ENCODE measurements at regions not wholly inside any gene's neighbourhood (a gene's known extent, or its start where the extent isn't known, plus 50 kb on each side); places are given as distances from the start of the nearest gene placed in this dataset.

DNA sequence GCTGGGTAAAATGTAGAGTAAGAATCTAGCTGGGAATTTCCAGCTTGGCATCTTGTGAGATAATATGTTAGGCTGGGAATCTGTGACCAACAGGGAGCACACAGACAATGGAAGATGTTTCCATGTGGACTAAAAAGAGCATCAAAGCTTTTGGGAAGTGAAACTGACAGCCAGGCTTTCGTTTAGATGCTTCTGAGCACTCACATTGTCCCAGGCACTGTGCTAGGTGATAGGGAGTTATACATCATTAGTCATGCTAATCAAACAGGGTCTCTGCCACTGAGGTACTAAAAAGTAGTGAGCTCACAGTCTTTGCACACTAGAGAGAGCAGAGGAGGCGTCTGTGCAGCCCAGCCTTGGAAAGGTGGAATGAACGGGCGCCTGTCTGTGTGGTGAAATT, 101.9 kb upstream of the SCOC start:
- no peak for DNase-seq

DNA sequence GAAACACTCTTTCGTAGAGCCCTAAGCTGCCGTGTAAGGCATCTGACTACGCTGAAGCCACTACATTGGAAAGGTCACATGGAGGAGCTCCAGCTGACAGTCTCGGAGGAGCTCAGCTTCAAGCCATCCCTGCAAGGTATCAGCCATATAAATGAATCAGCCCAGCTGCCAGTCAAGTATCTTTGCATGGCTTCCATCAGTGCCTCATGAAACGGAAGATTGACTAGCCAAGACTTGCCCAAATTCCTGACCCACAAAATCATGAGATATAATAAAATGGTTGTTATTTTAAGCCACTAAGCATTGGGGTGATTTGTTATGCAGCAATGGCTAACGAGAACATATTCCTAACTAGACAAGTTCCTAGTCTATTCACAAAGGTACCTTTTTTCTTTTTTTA, 104.1 kb upstream of the SCOC start:
- DNase-seq, result no peak

DNA sequence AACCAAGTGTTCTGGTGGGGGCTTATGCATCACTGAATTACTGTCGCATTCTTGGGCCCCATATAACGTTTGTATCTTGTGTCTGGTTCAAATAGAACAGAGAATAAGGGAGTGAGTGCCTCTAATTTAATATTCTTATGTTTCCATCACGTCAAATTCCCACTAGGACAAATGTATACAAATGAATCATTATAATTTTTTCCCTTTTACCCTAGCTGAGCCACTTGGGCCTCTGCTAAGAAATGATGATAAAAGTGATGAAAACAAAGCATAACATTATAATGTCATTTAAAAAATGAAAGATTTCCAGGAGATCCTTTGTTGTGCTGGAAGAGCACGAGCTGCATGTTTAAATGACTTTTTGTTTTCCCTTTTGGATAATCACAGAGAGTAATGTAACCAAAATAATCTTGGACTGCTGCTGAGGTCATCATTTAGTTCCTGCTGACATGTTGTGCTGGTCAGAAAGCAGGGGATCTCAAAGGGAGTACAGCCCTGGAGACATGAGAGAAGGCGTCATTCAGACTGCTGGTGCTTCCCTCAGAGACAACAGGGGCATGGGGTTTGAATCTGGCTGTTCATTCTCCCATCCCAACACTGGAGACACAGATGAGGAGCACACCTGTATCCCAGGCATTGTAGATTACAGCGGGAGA, 105.1 kb upstream of the SCOC start:
- DNase-seq, result no peak

DNA sequence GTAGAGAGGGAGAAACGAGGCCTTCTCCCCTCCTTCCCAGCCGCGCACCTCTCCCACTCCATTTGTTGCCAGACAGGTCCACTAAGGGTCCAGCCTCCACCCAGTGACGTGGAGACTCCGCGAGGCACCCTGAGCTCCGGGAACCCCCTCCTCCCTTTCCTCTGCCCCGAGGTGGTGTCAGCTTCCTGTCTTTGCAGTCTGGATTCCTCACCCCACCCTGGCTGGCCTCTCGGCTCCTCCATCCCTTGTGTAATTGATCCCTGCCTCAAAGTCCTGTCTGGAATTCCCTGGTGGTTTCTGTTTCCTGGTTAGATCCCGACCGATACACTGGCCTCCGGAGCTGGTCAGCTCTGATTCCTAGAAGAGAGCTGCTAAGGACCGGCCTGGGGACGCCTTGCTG, 105.9 kb upstream of the SCOC start:
- DNase-seq, result no peak

DNA sequence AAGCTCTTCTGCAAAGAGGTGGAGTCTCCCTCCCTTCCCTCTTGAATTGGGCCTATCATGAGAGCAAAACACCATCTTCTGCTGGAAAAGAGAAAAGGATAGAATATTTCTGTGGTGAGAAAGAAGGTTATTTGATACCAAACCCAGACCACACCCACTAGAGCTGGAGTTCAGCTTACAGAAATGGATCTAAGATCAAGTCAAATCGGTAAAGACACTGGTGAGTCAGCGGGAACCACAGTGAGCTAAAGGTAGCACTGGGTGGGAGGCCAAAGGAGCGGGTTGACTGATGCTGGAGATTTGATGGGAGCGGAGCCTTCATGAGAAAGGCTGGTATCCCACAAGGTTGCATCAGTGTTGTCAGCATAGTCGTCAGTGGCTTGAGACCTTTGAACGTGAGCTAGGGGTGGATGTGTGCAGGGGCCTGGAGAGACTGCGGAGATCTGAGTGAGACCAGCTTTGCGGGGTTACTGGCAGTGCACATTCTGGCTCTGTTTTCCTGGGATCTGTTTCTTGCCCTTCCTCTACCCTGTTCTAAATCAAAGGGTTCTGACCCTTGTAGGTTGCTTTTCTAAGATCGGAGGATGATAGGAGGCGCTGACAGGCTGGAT, 106.4 kb upstream of the SCOC start:
- DNase-seq, result no peak

DNA sequence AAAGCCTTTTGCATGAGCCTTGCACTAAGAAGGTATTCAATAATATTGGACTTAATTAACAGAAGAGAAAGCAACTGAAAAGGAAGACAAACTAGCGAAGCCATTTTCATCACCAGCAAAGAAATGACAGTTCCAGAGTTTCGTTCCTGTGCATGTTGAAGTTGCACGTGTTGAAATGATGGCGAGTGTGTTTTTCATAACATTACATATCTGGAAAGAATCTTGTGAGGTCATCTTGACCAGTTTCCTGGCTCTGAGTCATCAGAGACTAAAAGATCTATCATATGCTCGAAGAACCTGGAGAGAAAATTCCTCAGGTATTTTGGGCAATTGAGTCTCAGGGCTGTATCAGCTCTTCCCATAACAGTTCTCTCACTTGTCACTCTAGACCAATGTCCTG, 106.2 kb upstream of the MAML3 start:
- DNase-seq, result no peak

DNA sequence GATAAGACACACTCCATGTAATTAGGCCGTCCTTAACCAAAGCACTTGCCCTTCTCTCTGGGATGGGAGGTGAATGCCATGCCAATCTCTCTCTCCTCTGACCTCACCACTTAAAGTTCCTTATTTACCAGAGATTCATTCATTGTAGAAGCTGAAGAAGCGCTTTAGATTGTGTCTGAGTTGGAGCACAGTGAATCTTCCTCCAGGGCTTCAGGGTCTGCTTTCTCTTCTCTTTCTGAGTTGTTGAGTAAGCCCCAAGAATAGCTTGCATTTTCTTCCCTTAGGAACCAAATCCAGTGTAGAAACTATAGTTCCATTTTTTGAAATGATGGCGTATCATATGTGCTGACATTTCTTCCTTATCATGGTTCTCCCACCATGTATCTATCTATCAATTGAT, 104.5 kb upstream of the MAML3 start:
- no peak for DNase-seq

DNA sequence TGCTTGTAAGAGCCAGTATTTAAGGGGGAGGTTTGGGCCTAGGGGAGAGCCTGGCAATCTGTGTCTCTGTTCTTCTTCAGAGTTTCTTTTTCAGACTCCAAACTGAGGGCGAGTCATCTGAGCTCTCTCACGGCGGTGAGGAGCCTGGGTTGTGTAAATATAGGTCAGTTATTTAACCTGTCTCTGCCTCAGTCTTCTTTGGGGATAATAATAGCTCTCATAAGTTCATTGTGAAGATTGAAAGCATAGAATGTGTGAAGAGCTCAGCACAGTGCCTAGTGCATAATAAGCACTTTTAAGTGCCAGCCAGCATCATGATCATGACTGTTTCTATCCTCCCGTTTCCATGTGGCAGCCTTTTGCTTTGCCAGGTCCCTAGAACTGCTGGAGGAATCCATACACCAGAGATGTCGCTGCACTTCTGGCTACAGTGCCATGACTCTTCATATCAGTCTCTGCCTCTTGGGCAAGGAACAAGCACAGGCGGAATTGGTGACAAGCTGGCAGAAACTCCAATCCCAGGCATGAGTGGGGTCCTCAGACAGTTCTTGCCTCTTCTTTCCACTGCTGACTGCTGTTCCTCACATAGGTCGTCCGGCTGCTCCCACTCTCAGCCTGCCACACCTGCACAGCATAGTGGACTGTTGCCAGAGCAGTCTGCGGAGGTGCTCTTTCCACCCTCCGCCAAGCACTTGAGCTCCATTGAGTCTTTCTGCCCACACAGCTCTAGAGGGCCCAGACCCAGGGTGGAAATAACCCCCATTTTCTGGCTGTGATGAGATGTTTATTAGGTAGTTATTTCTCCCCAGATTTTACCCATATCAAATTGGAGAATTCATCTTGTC, 103.7 kb upstream of the MAML3 start:
- DNase-seq, result no peak

DNA sequence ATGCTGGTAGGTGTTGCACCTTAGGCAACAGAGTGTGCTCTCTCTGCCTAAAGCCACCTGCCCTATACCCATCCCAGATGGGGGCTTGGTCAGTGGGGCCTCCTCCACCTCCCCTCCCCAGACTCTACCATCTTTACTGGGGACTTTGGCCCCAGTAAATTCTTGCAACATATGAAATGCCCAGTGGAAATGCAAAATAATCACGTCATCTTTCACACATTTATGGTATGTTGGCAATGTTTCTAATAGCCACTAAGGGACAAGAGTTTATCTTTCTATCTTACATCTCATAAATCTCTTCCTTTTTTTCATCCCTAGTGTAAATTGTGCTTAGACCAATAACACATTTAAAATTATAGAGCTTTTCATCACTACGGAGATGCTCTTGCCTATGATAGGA, 103.0 kb upstream of the MAML3 start:
- no peak for DNase-seq

DNA sequence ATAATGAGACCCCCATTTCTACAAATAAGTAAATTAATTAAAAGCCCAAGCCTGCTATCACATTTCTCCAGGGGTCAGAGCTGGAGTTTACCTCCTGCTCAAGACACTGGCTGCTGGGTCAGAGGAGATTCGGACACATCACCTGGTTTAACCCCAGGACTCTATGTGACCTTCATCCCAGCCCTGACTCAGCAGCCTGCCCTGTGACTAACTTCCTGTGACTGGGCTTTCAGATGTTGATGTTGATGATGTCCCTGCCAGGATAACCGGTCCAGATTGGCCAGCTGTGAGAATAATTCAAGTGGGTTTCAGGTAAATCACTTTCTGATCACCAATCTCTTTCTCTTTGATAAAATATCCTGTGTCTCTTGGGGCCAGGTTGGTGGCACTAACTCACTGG, 102.4 kb upstream of the MAML3 start:
- no peak for DNase-seq

DNA sequence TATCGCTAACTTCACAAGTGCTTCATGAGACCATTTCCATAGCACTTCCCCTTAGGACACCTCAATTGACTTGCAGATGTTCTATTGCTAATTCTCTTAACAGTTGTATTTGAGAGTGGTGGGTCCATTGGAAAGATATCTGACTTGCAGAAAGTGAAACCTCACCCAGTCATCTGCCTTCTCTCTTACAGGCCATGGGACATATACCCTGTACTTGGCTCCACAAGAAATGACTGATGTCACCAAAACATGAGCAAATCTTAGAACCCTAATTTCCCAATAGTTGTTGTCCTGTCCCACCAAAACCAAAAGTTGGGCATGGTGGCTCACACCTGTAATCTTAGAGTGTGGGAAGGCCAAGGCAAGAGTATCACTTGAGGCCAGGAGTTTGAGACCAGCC, 101.9 kb upstream of the MAML3 start:
- DNase-seq, result no peak

DNA sequence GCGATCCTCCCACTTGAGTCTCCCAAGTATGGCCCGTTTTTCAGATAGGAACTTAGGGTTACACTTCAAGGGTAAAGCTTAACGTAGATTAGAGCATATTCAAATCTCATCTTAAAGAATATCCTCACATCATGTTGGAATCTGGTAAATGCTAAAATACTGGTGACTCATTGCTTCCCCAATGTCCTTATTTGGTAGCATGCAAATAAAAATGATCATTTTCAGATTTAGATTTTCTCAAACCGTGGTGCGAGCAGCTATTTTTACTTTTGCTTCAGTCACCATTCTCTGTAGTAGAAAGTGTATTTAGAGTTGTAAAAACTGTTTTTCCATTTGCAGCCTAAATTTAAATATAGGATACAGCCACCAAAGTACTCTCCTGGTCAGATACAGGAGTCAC, 101.5 kb upstream of the MAML3 start:
- no peak for DNase-seq

DNA sequence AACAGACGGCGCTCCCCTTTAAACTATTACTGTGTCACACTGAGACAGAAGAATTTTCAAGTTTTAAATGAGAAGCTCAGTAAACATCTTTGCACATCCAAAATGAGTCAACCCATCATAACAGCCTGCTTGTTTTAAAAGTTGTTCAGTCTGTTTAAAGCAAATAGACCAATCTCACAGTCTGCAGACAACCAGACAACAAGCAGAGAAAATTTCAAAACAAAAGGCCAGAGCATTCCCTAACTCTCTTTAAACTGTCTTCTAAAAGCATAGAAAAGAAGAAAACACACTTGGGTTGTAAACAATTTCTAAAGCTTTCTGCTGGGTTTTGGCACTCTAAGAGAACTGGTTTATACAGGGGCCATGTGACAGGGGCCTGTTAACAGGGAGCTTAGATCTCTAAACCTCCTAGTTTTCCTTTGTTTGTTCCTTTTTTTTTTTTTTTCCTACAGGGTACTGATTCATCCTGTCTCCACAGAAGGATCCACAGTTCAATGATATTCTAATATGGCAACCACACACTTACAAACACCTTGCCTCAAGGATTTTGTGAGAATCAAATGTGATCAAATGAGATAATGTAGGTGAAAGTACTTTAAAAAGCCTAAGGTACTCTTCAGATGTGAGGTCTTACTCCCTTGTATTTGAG, 100.8 kb upstream of the MAML3 start:
- DNase-seq, result no peak

DNA sequence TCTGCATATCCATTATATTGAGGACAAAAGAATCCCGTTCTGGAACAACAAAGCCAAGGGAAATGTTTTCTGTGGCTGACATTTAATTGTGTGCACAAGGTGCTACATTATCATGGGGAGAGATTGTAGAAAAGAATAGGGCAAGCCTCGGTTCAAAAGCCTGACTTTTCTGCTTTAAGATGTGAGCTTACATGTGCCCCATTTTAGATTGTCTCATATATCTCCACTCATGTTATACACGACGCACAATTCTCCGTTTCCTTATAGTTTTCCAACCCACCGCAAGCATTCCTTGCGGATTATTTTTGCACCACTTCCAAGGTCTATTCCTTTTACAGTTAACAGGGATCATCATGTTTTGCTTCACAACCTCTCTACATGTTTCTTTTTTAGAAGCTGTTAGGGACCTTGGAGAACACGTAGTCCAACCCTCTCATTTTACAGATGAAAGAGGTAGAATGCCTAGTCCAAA, 99.6 kb upstream of the MAML3 start:
- DNase-seq, result no peak

DNA sequence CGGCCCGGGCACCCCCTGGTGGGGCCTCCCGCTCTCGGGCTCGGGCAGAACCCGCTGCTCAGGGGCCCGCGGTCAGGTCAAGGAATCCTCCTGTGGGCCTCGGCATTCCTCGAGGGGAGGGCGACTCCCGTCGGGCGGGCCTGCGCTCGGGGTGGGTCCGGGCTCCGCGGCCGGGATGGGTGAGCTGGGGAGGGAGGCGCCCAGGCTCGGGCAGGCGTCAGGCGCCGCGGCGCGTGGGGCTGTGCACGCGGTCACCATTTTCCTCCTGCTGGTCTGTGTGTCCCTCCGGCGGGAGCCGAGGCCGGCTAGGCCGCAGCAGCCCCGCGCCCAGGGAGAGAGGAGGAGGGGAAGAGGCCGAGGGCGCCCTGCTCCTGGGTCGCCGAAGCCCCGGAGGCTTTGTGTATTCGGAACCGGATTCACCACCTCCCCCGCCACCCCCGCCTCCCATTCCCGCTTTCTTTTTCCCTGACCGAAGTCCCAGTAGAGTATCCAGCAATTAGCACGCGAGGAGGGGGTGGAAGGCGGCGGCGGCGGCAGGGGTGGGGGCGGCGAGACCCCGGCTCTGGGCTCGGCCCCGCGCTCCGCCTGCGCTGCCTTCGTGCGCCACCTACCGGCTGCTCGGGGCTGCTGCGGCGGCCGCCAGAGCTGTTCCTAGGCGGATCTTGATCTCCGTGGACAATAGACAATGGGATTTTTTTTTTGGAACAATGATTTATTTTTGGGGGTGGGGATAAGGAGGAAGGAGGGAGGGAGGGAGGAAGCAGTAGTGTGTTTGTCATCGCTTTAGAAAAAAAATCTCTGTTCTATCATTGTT, 99.0 kb upstream of the MAML3 start:
- DNase-seq, result peak; percentile 48

DNA sequence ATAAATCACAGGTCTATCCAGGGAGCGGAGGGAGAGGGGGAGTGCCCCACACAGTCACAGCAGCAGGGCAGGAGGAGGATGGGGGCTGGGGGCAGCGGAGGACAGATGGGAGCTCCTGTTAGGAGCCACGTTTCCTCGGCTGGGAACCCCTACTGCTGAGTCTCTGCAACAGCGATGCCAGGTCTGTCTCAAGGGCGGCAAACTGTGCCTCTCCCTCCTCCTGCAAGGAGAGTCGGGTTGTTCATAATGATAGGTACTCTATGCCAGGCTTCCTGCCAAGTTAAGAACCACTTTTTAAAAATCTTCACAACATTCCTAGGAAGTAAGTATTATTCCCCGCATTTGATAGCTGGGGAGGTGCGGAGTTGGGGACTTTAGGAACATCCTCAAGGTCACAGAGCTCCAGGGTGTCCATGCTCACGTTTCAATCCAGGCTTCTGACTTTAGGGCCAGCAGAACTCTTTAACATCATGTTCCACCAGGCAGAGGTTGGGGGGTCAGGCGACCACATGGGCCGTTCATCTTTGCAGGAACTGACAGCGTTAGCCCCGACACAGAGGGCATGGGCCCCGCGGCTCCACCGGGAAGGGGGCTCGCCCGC, 98.3 kb upstream of the MAML3 start:
- DNase-seq, result no peak

DNA sequence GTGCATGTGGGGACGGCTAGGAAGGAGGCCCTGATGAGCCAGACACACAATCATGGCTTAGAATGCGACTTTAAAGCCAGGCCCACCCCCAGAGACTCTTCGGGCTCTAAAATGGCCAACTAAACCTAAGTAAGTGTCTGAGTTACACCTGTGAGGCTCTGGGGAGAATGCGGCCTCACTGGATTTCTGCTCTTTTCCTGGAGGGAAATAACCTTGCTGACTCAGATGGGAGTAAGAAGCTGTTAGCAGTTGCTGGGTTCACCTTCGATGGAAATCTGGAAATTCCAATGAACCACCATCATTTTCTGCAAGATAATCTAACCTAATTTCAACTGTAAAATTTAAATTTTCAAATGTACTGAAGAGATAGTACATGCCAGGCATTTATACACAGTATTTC, 97.6 kb upstream of the MAML3 start:
- DNase-seq, result no peak

DNA sequence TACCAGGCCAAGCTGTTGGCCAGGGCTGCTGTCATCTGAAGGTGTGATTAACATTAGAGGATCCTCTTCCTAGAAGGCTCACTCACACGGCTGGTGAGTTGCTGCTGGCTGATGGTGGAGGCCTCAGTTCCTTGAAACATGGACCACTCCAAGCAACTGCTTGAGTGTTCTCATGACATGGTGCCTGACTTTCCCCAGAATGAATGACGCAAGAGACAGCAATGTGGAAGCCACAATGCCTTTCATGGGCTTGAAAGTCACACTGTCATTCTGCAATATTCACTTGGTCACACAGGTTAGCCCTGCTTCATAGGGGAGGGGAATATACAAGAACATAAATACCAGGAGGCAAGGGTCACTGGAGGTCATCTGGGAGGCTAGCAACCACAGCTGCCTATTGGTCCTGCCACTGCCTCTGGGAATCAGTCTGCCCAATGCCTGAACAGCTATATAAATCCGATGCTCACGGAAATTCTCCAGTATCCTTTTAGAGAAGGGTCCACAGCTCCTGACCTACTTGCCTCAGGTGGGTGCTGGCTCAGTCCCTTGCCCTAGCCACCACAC, 97.1 kb upstream of the MAML3 start:
- no peak for DNase-seq

DNA sequence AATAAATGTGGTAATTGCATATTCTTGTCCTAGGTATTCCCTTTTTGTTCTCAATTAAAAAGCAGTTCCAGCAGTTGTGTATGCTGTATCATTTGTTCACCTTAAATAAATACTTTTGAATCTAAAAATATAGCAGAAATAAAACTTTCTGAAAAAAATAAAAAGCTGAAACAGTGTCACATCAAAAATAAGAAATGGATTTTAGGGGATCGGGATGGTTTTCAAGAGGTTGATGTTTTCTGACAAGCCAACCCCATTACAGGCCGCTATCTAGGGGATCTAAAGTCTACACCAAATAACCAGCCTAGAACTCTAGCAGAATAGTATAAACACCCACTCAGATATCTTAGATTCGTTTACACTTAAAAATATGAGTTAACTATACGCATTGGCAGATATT, 95.4 kb upstream of the MAML3 start:
- no peak for DNase-seq

DNA sequence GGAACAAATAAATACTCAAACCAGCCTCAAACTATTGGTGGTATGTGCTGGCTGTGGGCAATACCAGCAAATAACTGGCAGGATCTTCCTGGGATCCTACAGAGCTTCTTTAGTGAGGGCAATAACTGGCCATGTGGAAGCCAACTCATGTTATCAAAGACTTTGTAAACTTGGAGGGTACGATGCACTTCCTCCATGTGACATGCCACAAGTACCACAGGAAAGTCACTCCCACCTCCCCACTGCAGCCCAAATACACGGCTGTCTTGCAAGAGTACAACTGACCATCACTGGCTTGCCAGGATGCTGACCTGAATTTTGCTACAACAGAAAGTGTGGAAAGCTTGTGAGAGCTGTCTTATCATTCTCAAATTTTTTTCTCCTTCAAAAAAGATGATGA, 93.3 kb upstream of the MAML3 start:
- DNase-seq, result no peak

DNA sequence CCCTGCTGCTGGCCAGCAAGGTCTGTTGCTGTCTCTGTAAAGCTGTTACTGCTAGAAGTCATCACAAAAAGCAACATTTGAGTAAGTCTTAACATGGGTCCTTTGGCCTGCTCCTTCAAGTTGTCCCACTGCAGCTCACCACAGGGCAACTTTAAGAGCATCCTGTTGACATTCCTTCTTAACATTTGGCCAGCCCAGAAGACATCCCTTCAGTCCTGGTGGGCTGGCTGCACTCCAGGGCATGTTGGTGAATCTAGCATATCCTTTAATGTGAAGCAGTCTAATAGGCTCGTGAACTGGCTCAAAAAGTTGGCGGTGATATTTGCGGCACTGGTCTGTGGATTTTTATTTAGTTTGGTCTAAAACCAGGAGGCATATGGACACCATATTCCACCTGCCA, 92.2 kb upstream of the MAML3 start:
- DNase-seq, result no peak

DNA sequence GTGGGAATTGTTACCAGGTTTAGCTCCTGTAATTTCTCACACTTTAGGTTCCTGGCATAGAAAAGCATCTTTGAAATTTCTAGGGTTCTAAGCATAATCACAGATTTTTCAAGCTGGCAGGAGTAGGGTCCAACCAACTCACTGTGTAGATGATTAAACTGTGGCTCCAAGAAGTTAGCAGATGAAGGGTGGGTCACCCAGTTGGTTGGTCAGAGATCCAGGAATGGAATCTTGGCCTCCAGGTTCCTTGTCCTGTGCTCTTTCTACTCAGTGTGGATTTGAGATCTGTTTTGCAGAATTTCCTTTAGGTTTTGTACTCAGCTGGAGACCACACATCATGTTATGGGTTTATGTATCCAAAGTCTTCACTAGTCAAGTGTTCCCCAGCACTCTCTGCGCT, 90.3 kb upstream of the MAML3 start:
- no peak for DNase-seq
